ENCODE measurements at regions not wholly inside any gene's neighbourhood (a gene's known extent, or its start where the extent isn't known, plus 50 kb on each side); places are given as distances from the start of the nearest gene placed in this dataset.

DNA sequence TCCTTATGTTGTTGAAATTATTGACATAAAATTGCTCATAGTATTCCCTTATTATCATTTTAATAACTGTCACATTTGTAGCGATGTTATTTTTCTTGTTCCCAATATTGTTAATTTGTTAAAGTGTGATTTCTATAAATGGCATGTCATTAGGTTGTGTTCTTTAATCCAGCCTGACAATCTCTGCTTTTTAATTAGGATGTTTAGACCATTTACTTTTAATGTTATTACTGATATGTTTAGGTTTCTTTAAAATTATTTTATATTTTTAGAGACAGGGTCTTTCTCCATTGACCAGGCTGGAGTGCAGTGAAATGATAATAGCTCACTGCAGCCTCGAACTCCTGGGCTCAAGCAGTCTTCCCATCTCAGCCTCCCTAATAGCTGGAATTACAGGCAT is 408.5 kb downstream of the DLEU7 start:
- TF ChIP-seq, protein P1, sequence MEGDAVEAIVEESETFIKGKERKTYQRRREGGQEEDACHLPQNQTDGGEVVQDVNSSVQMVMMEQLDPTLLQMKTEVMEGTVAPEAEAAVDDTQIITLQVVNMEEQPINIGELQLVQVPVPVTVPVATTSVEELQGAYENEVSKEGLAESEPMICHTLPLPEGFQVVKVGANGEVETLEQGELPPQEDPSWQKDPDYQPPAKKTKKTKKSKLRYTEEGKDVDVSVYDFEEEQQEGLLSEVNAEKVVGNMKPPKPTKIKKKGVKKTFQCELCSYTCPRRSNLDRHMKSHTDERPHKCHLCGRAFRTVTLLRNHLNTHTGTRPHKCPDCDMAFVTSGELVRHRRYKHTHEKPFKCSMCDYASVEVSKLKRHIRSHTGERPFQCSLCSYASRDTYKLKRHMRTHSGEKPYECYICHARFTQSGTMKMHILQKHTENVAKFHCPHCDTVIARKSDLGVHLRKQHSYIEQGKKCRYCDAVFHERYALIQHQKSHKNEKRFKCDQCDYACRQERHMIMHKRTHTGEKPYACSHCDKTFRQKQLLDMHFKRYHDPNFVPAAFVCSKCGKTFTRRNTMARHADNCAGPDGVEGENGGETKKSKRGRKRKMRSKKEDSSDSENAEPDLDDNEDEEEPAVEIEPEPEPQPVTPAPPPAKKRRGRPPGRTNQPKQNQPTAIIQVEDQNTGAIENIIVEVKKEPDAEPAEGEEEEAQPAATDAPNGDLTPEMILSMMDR (conservative IDR thresholded peaks at IDR 0.05): no peak
- TF ChIP-seq EZH2 (IDR thresholded peaks at IDR 0.05; ENCODE audit: low read depth): no peak

Data from PC-9 (cell line).